Mesodermal cell (in vitro differentiated cells): ENCODE measurements at regions not wholly inside any gene's neighbourhood (a gene's known extent, or its start where the extent isn't known, plus 50 kb on each side); places are given as distances from the start of the nearest gene placed in this dataset.

Experiments used
- H3K27ac ChIP-seq: 2 replicates; pipeline ENCODE4 v1.7.0; 2013; ENCODE audit warnings: mild to moderate bottlenecking, low read depth, low read length, moderate library complexity; ENCODE audit not compliant: severe bottlenecking
- H3K36me3 ChIP-seq: 2 replicates; pipeline ENCODE4 v1.7.1; 2013; ENCODE audit warnings: mild to moderate bottlenecking, low read length, moderate library complexity; ENCODE audit not compliant: control insufficient read depth, insufficient read depth
- H3K4me1 ChIP-seq: one replicate; pipeline ENCODE4 v1.7.1; 2013; ENCODE audit warnings: mild to moderate bottlenecking, low read length; ENCODE audit not compliant: insufficient read depth, control insufficient read depth, poor library complexity, severe bottlenecking
- H3K4me3 ChIP-seq: 2 replicates; pipeline ENCODE4 v1.7.0; 2013; ENCODE audit warnings: low read length, control low read depth, mild to moderate bottlenecking; ENCODE audit not compliant: insufficient read depth, poor library complexity, severe bottlenecking; ENCODE audit errors: extremely low read depth
- H3K9me3 ChIP-seq: 2 replicates; pipeline ENCODE4 v1.7.1; 2013; ENCODE audit warnings: mild to moderate bottlenecking, low read length, moderate library complexity; ENCODE audit not compliant: control insufficient read depth
- WGBS, 2 experiments: methylation state at CpG; one replicate each; pipeline ENCODE4 v1.1.5; 2013; ENCODE audit warnings: missing lambda C conversion rate in 2 of 2; ENCODE audit not compliant: insufficient coverage in 2 of 2; 5-methylcytosine and 5-hydroxymethylcytosine counted together

DNA sequence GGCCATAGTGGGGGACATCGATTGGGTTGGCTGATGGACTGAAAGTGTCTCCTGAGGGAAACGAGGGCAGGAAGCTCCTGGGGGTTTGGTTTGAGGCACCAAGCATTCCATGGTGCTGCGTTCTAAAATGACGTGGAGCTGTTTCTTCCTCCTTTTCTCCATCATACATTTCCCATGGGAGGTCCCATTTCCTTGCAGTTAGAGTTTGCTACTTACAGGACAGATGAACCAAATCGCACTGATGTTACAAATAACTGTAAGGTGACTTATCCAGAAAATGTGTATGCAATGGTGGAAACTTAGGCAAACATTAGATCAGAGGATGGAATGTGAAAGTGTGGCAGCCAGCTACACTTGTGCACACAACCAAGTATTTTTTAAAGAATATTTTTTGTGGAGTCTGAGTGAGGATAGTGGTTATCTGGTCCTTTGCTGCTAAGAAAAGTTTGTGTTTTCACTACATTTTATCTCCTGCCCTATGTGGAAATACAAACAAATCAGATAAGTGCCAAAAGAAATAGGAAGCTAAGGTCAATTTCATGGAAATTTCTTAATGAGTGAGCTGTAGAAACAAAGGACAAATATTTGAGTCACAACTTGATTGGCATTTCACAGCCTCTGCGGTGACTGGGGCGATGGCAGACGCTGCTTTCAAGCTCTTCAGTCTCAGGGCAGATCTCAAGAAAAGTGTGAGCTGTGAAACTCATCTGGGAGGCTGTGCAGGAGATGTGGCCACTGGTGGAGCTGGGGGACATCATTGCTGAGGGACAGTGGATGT, 256.2 kb downstream of the TSN start:
- no peaks in the 10 kb centered on the region for H3K9me3 ChIP-seq
- H3K4me1 ChIP-seq = peaks cover 25% of the 10 kb centered on the region
- H3K4me3 ChIP-seq = no peak overlapping the region
- no peak overlapping the region for H3K27ac ChIP-seq
- H3K36me3 ChIP-seq = no peaks in the 10 kb centered on the region
- WGBS, 2 experiments = 87 to 95% methylated on average over 4 to 5 of the region's 8 CpGs

DNA sequence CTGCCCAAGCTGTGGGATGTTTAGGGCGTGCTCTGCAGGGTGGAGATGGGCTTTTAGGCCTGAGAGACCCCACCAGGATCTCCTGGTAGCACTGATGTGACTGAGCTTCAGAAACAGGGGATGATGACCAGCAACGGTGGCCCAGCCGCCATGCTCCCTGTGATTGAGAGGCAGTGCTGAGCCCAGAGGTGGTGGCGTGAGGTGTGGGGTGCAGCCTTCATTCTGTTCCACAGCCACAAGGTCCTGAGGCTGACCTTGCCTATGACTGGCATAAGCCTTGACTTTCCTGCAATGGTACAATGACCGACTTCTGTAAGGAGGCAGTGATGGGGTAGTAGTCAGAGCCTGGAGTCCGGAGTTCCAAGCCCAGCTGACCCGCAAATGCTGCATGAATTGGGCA, 263.3 kb downstream of the TSN start:
- WGBS, 2 experiments = 93 to 98% methylated on average over 5 to 7 of the region's 7 CpGs
- Histone ChIP-seq H3K4me3 (no peak overlapping the region), H3K36me3 (no peaks in the 10 kb centered on the region), H3K9me3 (peaks cover 5% of the 10 kb centered on the region), H3K4me1 (no peaks in the 10 kb centered on the region), H3K27ac (no peak overlapping the region)

DNA sequence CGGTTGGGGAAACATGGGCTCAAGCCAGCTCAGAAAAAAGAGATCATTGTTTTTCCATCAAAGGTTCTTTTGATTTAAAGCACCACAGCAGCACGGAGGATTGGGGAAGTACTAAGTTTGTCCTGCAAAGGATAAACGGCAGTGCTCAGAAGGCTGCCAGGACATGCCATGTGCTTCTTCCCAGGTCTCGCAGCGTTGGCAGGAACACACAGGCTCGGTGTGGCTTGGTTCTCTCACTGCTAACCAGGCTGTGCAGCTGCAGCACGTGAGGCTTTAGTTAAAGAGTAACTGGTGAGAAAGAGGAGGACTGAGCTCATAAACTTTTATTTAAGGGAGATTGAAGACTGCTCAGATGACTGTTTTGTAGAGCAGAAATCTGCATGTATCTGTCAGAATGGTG, 264.3 kb downstream of the TSN start:
- Histone ChIP-seq H3K36me3 (no peaks in the 10 kb centered on the region), H3K27ac (no peak overlapping the region), H3K4me1 (no peaks in the 10 kb centered on the region), H3K9me3 (peaks cover 5% of the 10 kb centered on the region), H3K4me3 (no peak overlapping the region)
- WGBS, 2 experiments = 83 to 86% methylated on average over 6 of the region's 7 CpGs

DNA sequence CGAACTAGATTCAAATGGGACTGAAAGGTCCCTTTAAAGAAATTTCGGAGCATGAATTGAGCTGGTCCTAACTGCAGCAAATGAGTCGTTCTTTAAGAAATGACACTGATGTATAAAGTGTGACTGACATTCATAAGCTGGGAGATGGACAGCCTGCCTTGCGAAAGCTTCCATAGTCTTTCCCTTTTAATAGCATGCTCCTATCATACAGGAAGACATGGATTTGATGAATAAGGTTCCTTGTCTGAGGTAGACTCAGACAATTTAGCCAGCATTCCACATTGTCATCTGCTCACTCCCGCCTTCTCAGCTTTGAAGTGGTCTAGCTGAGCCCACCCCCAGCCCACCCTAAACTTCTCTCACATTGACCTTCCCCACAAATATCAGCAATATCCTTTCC, 264.9 kb downstream of the TSN start:
- Histone ChIP-seq H3K4me3 (no peak overlapping the region), H3K4me1 (no peaks in the 10 kb centered on the region), H3K9me3 (peaks cover 5% of the 10 kb centered on the region), H3K27ac (no peak overlapping the region), H3K36me3 (no peaks in the 10 kb centered on the region)
- WGBS, 2 experiments = 80 to 90% methylated on average over 2 to 3 of the region's 5 CpGs

DNA sequence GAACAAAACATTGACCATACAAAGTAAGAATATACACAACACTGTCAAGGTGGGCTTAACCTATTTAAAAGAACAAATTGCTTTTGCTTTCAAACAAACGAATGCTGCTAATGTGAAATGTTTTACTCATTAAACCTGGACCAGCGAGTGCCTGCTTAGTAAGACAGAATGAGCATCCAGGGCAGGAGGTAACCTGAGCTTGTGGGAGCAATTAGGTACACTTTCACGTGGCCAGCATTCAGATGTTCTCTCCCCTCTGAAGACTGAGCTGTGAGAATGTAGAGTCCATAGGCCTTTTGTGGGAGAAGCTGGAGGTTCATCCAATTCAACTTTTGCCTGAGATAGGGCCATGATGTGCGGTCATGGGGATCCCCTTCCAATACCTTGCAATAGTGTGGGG, 266.5 kb downstream of the TSN start:
- 87 to 90% methylated on average over 3 to 4 of the region's 4 CpGs for WGBS, 2 experiments
- no peak overlapping the region for H3K4me3 ChIP-seq
- no peaks in the 10 kb centered on the region for H3K4me1 ChIP-seq

DNA sequence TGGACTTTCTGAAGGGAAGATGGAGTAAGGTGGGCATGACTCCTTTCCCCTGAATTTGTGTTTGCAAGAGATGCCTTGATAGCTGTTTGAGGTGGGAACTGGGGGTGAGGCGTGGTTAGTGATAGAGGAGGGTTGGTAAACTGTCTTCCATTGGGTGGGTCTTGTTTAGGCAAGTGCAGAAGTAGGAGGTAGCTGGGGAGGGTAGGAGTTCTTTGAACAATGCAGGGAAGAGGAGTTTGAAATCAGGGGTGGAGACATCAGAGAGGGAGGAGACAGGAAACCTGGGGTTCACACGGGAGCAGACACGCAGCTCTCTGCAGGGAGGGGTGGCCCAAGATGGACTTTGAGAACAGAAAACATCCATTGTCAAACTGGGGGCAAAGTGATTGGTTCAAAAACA, 267.1 kb downstream of the TSN start:
- H3K9me3 ChIP-seq = peaks cover 5% of the 10 kb centered on the region
- no peaks in the 10 kb centered on the region for H3K4me1 ChIP-seq
- no peaks in the 10 kb centered on the region for H3K36me3 ChIP-seq
- H3K4me3 ChIP-seq = no peak overlapping the region
- H3K27ac ChIP-seq = no peak overlapping the region
- 80 to 82% methylated on average over 2 to 3 of the region's 3 CpGs for WGBS, 2 experiments

More for the DNA sequence above, 266.5 kb downstream of the TSN start:
- Histone ChIP-seq H3K36me3 (no peaks in the 10 kb centered on the region), H3K27ac (no peak overlapping the region), H3K9me3 (peaks cover 5% of the 10 kb centered on the region)

DNA sequence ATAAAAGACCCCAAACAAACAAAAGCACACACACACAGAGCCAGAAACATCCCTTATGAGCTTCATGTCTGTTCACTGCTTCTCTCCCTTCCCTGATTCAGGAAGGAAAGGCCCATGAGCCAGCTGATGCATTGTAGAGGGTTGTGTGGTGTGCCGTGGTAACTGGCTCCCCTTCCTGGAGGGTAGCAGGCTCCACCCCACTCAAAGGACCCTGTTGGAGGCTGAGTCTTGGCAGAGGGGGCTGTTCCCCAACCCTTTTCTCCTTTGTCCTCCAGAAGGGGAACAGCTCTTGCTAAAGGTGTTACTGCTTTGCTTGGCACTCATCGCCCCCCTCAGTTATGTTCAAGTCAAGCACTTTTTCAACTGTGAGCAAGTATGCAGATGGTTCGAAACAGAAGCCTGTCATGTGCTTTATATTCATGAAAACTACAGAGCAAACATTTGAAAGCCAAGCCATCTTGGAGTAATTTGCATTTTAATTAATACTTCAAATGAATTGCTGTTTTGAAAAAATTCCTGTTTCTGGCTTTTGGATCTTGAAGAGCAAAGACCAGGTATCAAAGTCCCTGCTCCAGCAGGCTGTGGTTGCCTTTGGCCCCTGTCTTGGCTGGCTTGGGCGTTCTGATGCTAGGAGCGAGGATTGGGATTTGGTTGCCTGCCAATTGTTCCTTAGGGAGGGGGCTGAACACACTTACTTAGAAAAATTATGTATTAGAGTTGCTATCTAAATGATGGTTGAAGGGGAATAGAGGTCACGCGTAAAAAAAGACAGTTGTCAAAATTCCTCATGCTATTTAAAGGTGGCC, 267.8 kb downstream of the TSN start:
- H3K27ac ChIP-seq = no peak overlapping the region
- H3K36me3 ChIP-seq = no peaks in the 10 kb centered on the region
- H3K9me3 ChIP-seq = peaks cover 5% of the 10 kb centered on the region
- WGBS, 2 experiments = 75% methylated on average over 3 of the region's 7 CpGs; no CpG with 5 or more reads in 1 of the 2 experiments
- H3K4me1 ChIP-seq = peaks cover under 1% of the 10 kb centered on the region
- no peak overlapping the region for H3K4me3 ChIP-seq

DNA sequence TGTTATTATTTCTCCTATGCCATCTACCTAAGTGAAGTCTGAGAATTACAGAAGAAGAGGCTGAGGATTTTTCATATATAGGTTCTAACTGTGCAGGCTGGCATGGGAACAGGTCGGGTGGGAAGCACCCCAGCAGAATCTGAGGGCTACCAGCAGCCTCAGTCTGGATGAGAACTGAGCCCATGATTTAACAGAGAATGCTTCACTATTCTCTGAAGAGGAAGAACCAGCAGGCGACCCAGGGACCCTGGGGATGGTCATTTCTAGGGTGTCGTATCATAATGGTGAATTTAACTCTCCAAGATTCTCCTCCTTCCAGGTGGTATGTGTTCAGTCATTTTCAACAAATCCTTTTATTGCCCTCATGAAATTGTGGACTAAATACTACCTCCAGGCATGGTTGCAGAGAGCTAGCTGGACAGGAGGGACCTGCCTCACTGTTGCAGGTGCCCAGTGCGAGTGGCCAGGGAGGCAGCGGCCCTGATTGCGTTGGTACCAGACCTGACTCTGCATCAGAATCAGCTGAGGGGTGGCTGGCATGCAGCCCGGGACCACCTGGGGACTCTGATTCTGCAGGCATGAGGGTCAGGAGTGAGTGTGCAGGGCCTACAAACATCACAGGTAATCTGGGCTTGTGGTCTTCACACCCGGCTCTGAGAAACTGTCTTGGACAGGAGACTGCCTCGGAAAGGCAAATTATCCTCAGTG, 272.2 kb downstream of the TSN start:
- H3K4me3 ChIP-seq = no peak overlapping the region
- no peak overlapping the region for H3K27ac ChIP-seq
- 87 to 93% methylated on average over 6 to 7 of the region's 9 CpGs for WGBS, 2 experiments
- H3K9me3 ChIP-seq = no peaks in the 10 kb centered on the region
- peaks cover 5% of the 10 kb centered on the region for H3K4me1 ChIP-seq
- no peaks in the 10 kb centered on the region for H3K36me3 ChIP-seq

DNA sequence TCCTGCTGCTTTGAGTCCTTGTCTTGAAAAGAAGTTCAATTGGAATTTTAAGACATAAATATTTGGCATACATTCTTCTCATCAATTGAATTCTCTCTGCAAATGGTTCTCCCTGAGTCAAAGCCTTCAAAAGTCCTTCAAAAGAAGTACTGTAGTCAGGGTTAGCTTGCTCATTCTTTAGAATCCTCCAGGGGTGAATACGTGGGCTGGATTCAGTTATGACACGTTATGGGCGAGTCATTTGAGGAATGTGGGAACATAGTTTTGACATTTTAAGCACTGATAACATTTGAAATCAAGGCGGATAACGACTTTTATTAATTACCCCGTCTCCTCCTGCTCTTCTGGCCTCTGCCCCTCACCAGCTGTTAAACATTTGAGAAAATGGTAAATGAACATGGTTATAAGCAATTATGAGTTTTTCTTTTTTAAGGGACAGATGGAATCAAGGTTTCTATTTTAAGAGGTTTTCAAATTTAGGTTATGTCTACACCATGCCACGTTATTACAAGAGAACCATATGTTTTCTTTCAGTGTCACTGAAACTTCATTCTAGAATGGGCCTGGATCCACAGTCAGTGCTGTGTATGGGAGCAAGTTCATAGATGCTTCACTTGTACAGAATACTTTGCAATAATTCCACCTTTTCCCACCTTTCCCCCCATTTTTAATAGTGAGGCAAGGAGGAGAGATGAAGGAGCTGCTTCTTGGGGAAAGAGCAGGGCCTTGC, 273.1 kb downstream of the TSN start:
- no peaks in the 10 kb centered on the region for H3K9me3 ChIP-seq
- H3K4me1 ChIP-seq = peaks cover 5% of the 10 kb centered on the region
- H3K36me3 ChIP-seq = no peaks in the 10 kb centered on the region
- WGBS, 2 experiments = 81 to 100% methylated on average over 3 to 4 of the region's 7 CpGs
- no peak overlapping the region for H3K27ac ChIP-seq
- H3K4me3 ChIP-seq = no peak overlapping the region

DNA sequence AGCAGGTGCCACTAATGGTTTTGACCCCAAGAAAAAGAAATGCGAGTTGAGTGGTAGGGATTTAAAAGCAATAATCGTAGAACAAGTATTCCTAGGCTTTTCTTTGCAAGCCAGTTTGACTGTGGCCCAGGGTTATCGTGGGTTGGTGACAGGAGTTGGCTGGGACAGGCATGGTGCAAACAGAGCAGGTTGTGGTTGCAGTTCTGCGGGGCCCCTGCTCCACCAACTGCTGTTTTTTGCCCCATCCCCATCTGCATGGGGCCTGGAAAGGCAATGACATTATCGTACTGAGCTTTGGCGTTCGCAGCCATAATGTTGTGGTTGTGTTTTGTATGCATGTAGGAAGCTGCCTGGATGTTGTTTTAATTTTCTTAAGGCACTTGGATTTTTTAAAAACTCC, 274.0 kb downstream of the TSN start:
- Histone ChIP-seq H3K36me3 (no peaks in the 10 kb centered on the region), H3K9me3 (no peaks in the 10 kb centered on the region)
- 83 to 98% methylated on average over 5 of the region's 7 CpGs for WGBS, 2 experiments

More for the DNA sequence above, 274.0 kb downstream of the TSN start:
- Histone ChIP-seq H3K27ac (no peak overlapping the region), H3K4me3 (no peak overlapping the region), H3K4me1 (peaks cover 5% of the 10 kb centered on the region)
